ENCODE measurements at regions not wholly inside any gene's neighbourhood (a gene's known extent, or its start where the extent isn't known, plus 50 kb on each side); places are given as distances from the start of the nearest gene placed in this dataset.

- H3K36me3 ChIP-seq (ENCODE audit: control insufficient read depth, insufficient read depth, low read length) = no peaks in the 10 kb centered on the region
Observed at GRCh38 chr6:15870333-15871043, 207.7 kb upstream of the DTNBP1 start.

GRCh38 chr6:15864708-15865062 lies 201.9 kb upstream of the DTNBP1 start:
- no peak for DNase-seq (ENCODE audit: low read depth, low spot score)
- no peak for ATAC-seq
- Histone ChIP-seq H3K27me3 (ENCODE audit: control insufficient read depth, insufficient read depth, low read length) (no peaks in the 10 kb centered on the region), H3K27ac (ENCODE audit: low read length) (no peak overlapping the region), H3K36me3 (ENCODE audit: control insufficient read depth, insufficient read depth, low read length) (no peaks in the 10 kb centered on the region), H3K9me3 (ENCODE audit: control insufficient read depth, insufficient read depth, low read depth, low read length) (no peaks in the 10 kb centered on the region), H3K4me3 (ENCODE audit: low read depth in 2 of 2, low read length in 2 of 2) (no peak overlapping the region), H3K4me1 (ENCODE audit: control insufficient read depth, insufficient read depth, low read length) (no peaks in the 10 kb centered on the region)
- TF ChIP-seq SIN3A (IDR thresholded peaks at IDR 0.05; ENCODE audit: borderline replicate concordance, insufficient read depth, low read depth, low read length) (no peak), POLR2AphosphoS5 (IDR thresholded peaks at IDR 0.05; ENCODE audit: low read depth, low read length) (no peak)
- intact Hi-C loops (cut with micrococcal nuclease; ENCODE audit: unreplicated experiment) (no loop called here), in situ Hi-C loops (cut with HindIII; ENCODE audit: low pct_unique_long_range_greater_than_20kb, low sequenced_read_pairs) (no loop called here)
- ChIA-PET CTCF (no interaction called here), POLR2A (no interaction called here)
- no TSS peak for BruUV-seq (replicated peaks)

More at GRCh38 chr6:15870333-15871043, 207.7 kb upstream of the DTNBP1 start:
- TF ChIP-seq, protein P1, sequence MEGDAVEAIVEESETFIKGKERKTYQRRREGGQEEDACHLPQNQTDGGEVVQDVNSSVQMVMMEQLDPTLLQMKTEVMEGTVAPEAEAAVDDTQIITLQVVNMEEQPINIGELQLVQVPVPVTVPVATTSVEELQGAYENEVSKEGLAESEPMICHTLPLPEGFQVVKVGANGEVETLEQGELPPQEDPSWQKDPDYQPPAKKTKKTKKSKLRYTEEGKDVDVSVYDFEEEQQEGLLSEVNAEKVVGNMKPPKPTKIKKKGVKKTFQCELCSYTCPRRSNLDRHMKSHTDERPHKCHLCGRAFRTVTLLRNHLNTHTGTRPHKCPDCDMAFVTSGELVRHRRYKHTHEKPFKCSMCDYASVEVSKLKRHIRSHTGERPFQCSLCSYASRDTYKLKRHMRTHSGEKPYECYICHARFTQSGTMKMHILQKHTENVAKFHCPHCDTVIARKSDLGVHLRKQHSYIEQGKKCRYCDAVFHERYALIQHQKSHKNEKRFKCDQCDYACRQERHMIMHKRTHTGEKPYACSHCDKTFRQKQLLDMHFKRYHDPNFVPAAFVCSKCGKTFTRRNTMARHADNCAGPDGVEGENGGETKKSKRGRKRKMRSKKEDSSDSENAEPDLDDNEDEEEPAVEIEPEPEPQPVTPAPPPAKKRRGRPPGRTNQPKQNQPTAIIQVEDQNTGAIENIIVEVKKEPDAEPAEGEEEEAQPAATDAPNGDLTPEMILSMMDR (IDR thresholded peaks at IDR 0.05) = no peak
- TF ChIP-seq REST (IDR thresholded peaks at IDR 0.05; ENCODE audit: insufficient read depth in 1 of 2, low read depth in 2 of 2, low read length in 1 of 2) = no peak
- TF ChIP-seq TCF7L2 (IDR thresholded peaks at IDR 0.05; ENCODE audit: low read depth, low read length) = no peak
- no peak for TF ChIP-seq POLR2AphosphoS5 (IDR thresholded peaks at IDR 0.05; ENCODE audit: low read depth, low read length)
- TF ChIP-seq SIN3A (IDR thresholded peaks at IDR 0.05; ENCODE audit: borderline replicate concordance, insufficient read depth, low read depth, low read length) = no peak
- Histone ChIP-seq H3K4me1 (ENCODE audit: control insufficient read depth, insufficient read depth, low read length) (no peaks in the 10 kb centered on the region), H3K9me3 (ENCODE audit: control insufficient read depth, insufficient read depth, low read depth, low read length) (no peaks in the 10 kb centered on the region), H3K27ac (ENCODE audit: low read length) (no peak overlapping the region), H3K4me3 (ENCODE audit: low read depth in 2 of 2, low read length in 2 of 2) (no peak overlapping the region), H3K27me3 (ENCODE audit: control insufficient read depth, insufficient read depth, low read length) (0 out of 2 replicates have a peak, but pooled peaks cover 2% of the 10 kb centered on the region)
- BruUV-seq (replicated peaks) = no TSS peak
- ChIA-PET CTCF (no interaction called here), POLR2A (no interaction called here)
- DNase-seq (ENCODE audit: low read depth, low spot score) (no peak), ATAC-seq (no peak)
- intact Hi-C loops (cut with micrococcal nuclease; ENCODE audit: unreplicated experiment) = no loop called here
- in situ Hi-C loops (cut with HindIII; ENCODE audit: low pct_unique_long_range_greater_than_20kb, low sequenced_read_pairs) = no loop called here

GRCh38 chr6:15864038-15864707 lies 201.3 kb upstream of the DTNBP1 start:
- no peak overlapping the region for H3K27ac ChIP-seq (ENCODE audit: low read length)
- DNase-seq (ENCODE audit: low read depth, low spot score) (no peak), ATAC-seq (no peak)
- H3K4me3 ChIP-seq (ENCODE audit: low read depth in 2 of 2, low read length in 2 of 2) = no peak overlapping the region
- intact Hi-C loops (cut with micrococcal nuclease; ENCODE audit: unreplicated experiment) = no loop called here
- no peaks in the 10 kb centered on the region for H3K36me3 ChIP-seq (ENCODE audit: control insufficient read depth, insufficient read depth, low read length)
- no peaks in the 10 kb centered on the region for H3K4me1 ChIP-seq (ENCODE audit: control insufficient read depth, insufficient read depth, low read length)
- ChIA-PET CTCF (no interaction called here), POLR2A (no interaction called here)
- no peaks in the 10 kb centered on the region for H3K27me3 ChIP-seq (ENCODE audit: control insufficient read depth, insufficient read depth, low read length)
- no TSS peak for BruUV-seq (replicated peaks)
- no peaks in the 10 kb centered on the region for H3K9me3 ChIP-seq (ENCODE audit: control insufficient read depth, insufficient read depth, low read depth, low read length)
- in situ Hi-C loops (cut with HindIII; ENCODE audit: low pct_unique_long_range_greater_than_20kb, low sequenced_read_pairs) = no loop called here
- no peak for TF ChIP-seq REST (IDR thresholded peaks at IDR 0.05; ENCODE audit: insufficient read depth in 1 of 2, low read depth in 2 of 2, low read length in 1 of 2)
- TF ChIP-seq SIN3A (IDR thresholded peaks at IDR 0.05; ENCODE audit: borderline replicate concordance, insufficient read depth, low read depth, low read length) = no peak
- TF ChIP-seq, protein P1 (IDR thresholded peaks at IDR 0.05) = no peak
- no peak for TF ChIP-seq POLR2AphosphoS5 (IDR thresholded peaks at IDR 0.05; ENCODE audit: low read depth, low read length)
- no peak for TF ChIP-seq TCF7L2 (IDR thresholded peaks at IDR 0.05; ENCODE audit: low read depth, low read length)

Measured in Panc1 (cell line).